ENCODE measurements at regions not wholly inside any gene's neighbourhood (a gene's known extent, or its start where the extent isn't known, plus 50 kb on each side); places are given as distances from the start of the nearest gene placed in this dataset.

GRCh38 chr2:58916063-58916462, 674.9 kb upstream of the FANCL start:
- H3K9ac ChIP-seq = no peak overlapping the region
- no peaks in the 10 kb centered on the region for H3K27me3 ChIP-seq
- H4K20me1 ChIP-seq = no peaks in the 10 kb centered on the region
- no peaks in the 10 kb centered on the region for H3K4me1 ChIP-seq
- H3K4me3 ChIP-seq = no peak overlapping the region
- no peaks in the 10 kb centered on the region for H3K9me3 ChIP-seq
- no peak for TF ChIP-seq Cebpa-rat (IDR thresholded peaks at IDR 0.05)
- no peak overlapping the region for H3K4me2 ChIP-seq
- H3K36me3 ChIP-seq = no peaks in the 10 kb centered on the region
- H3K27ac ChIP-seq = no peak overlapping the region

- H3K27ac ChIP-seq = no peak overlapping the region
- no peak for TF ChIP-seq Cebpa-rat (IDR thresholded peaks at IDR 0.05)
- no peaks in the 10 kb centered on the region for H3K27me3 ChIP-seq
- no peaks in the 10 kb centered on the region for H3K9me3 ChIP-seq
- no peak overlapping the region for H3K9ac ChIP-seq
- H3K4me1 ChIP-seq = no peaks in the 10 kb centered on the region
- no peak overlapping the region for H3K4me3 ChIP-seq
- H4K20me1 ChIP-seq = no peaks in the 10 kb centered on the region
- no peak overlapping the region for H3K4me2 ChIP-seq
- H3K36me3 ChIP-seq = no peaks in the 10 kb centered on the region
These were observed 673.8 kb upstream of the FANCL start for GRCh38 chr2:58914733-58915505.

GRCh38 chr2:58913082-58913726, 672.1 kb upstream of the FANCL start:
- no peaks in the 10 kb centered on the region for H3K36me3 ChIP-seq
- H3K4me2 ChIP-seq = no peak overlapping the region
- no peaks in the 10 kb centered on the region for H3K27me3 ChIP-seq
- no peak overlapping the region for H3K9ac ChIP-seq
- no peaks in the 10 kb centered on the region for H4K20me1 ChIP-seq
- no peaks in the 10 kb centered on the region for H3K4me1 ChIP-seq
- H3K4me3 ChIP-seq = no peak overlapping the region
- no peaks in the 10 kb centered on the region for H3K9me3 ChIP-seq
- no peak for TF ChIP-seq Cebpa-rat (IDR thresholded peaks at IDR 0.05)
- no peak overlapping the region for H3K27ac ChIP-seq

GRCh38 chr2:58911877-58912276, 670.8 kb upstream of the FANCL start:
- Histone ChIP-seq H3K36me3 (no peaks in the 10 kb centered on the region), H3K4me2 (no peak overlapping the region), H3K4me1 (no peaks in the 10 kb centered on the region), H3K27ac (no peak overlapping the region), H3K9ac (no peak overlapping the region), H3K4me3 (no peak overlapping the region), H3K9me3 (no peaks in the 10 kb centered on the region), H3K27me3 (no peaks in the 10 kb centered on the region), H4K20me1 (no peaks in the 10 kb centered on the region)
- no peak for TF ChIP-seq Cebpa-rat (IDR thresholded peaks at IDR 0.05)

- Histone ChIP-seq H3K27me3 (no peaks in the 10 kb centered on the region), H3K4me2 (no peak overlapping the region), H4K20me1 (no peaks in the 10 kb centered on the region), H3K9ac (no peak overlapping the region), H3K4me1 (peaks cover 5% of the 10 kb centered on the region; the same call in 1 of the 2 replicates), H3K27ac (no peak overlapping the region), H3K36me3 (no peaks in the 10 kb centered on the region), H3K4me3 (no peak overlapping the region), H3K9me3 (no peaks in the 10 kb centered on the region)
- TF ChIP-seq Cebpa-rat (IDR thresholded peaks at IDR 0.05) = no peak
These were observed 667.5 kb upstream of the FANCL start for GRCh38 chr2:58908501-58909154.

- no peak for TF ChIP-seq Cebpa-rat (IDR thresholded peaks at IDR 0.05)
- H3K9me3 ChIP-seq = no peaks in the 10 kb centered on the region
- no peak overlapping the region for H3K4me3 ChIP-seq
- no peaks in the 10 kb centered on the region for H4K20me1 ChIP-seq
- no peak overlapping the region for H3K9ac ChIP-seq
- H3K4me1 ChIP-seq = peaks cover 5% of the 10 kb centered on the region; the same call in 1 of the 2 replicates
- no peaks in the 10 kb centered on the region for H3K27me3 ChIP-seq
- H3K36me3 ChIP-seq = no peaks in the 10 kb centered on the region
- no peak overlapping the region for H3K4me2 ChIP-seq
- H3K27ac ChIP-seq = no peak overlapping the region
These were observed 666.5 kb upstream of the FANCL start for GRCh38 chr2:58907644-58908043.

- no peak for TF ChIP-seq Cebpa-rat (IDR thresholded peaks at IDR 0.05)
- Histone ChIP-seq H3K4me2 (no peak overlapping the region), H3K27ac (no peak overlapping the region), H3K27me3 (no peaks in the 10 kb centered on the region), H4K20me1 (no peaks in the 10 kb centered on the region), H3K9me3 (no peaks in the 10 kb centered on the region), H3K4me1 (peaks cover 5% of the 10 kb centered on the region; the same call in 1 of the 2 replicates), H3K9ac (no peak overlapping the region), H3K36me3 (no peaks in the 10 kb centered on the region), H3K4me3 (no peak overlapping the region)
These were observed 665.0 kb upstream of the FANCL start for GRCh38 chr2:58906081-58906645.

- Histone ChIP-seq H3K4me2 (no peak overlapping the region), H3K36me3 (no peaks in the 10 kb centered on the region), H4K20me1 (no peaks in the 10 kb centered on the region), H3K27ac (no peak overlapping the region), H3K9ac (no peak overlapping the region), H3K4me1 (peaks cover 5% of the 10 kb centered on the region; the same call in 1 of the 2 replicates), H3K9me3 (no peaks in the 10 kb centered on the region), H3K27me3 (no peaks in the 10 kb centered on the region), H3K4me3 (no peak overlapping the region)
- no peak for TF ChIP-seq Cebpa-rat (IDR thresholded peaks at IDR 0.05)
These were observed 663.0 kb upstream of the FANCL start for GRCh38 chr2:58904095-58904494.

- Histone ChIP-seq H4K20me1 (no peaks in the 10 kb centered on the region), H3K4me1 (peaks cover 5% of the 10 kb centered on the region; the same call in 1 of the 2 replicates), H3K27me3 (no peaks in the 10 kb centered on the region), H3K4me2 (no peak overlapping the region), H3K9me3 (no peaks in the 10 kb centered on the region), H3K9ac (no peak overlapping the region), H3K27ac (no peak overlapping the region), H3K36me3 (no peaks in the 10 kb centered on the region), H3K4me3 (no peak overlapping the region)
- TF ChIP-seq Cebpa-rat (IDR thresholded peaks at IDR 0.05) = no peak
These were observed 662.3 kb upstream of the FANCL start for GRCh38 chr2:58903427-58903826.
